ENCODE measurements at regions not wholly inside any gene's neighbourhood (a gene's known extent, or its start where the extent isn't known, plus 50 kb on each side); places are given as distances from the start of the nearest gene placed in this dataset.
A peak's percentile ranks its signal among the peaks of the same experiment; 100 is the strongest.

DNA sequence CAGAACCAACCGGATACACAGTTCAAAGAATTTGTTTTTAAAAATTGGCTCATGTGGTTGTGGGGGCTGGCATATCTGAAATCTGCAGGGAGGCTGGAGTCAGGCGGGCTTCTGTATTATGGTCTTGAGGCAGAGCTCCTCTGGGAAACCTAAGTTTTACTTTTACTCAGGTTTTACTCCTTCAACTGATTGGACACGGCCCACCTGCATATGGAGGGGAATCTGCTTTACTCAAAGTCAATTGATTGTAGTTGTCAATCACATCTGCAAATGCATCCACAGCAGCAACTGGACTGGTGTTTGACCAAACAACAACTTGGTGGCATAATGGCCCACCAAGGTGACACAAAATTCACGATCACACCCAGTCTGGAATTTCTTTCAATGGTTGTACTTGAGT is 103.4 kb downstream of the ERMARD start:
- no peak for DNase-seq (ENCODE audit: low read depth)

DNA sequence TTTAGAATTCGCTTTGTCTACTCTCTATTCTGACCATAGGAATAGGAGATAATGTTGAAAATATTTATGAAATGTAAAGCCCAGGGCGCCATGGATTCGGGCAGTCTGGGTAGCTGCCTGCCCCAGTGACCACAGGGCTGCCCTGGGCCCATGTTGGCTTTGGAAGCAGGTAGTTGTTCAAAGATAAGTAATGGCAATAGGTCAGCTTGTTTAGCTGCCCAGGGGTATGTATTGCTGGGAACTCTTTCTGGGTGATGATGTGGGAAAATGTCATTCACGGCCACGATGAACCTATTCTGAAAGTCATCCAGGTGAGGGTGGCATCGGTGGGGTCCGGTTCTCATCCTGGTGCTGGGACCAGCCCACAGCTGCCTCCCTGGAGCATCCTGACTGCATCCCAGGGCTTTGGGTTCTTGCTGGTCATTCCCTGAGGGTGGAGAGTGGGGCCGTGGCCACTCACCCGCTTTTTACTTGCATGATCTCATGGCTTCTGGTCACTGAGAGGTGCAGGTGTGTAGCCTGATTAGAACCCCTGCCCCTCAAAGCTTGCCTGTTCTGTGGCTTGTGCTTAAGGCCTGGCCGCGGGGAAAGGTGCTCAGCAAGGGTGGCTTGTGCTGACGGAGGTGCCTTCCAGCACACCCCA is 102.8 kb downstream of the ERMARD start:
- no peak for DNase-seq (ENCODE audit: low read depth)

GRCh38 chr6:169853196-169854082 is 102.0 kb downstream of the ERMARD start:
- no peak for DNase-seq (ENCODE audit: low read depth)

GRCh38 chr6:169852504-169853195 is 101.2 kb downstream of the ERMARD start:
- DNase-seq (ENCODE audit: low read depth) = no peak

DNA sequence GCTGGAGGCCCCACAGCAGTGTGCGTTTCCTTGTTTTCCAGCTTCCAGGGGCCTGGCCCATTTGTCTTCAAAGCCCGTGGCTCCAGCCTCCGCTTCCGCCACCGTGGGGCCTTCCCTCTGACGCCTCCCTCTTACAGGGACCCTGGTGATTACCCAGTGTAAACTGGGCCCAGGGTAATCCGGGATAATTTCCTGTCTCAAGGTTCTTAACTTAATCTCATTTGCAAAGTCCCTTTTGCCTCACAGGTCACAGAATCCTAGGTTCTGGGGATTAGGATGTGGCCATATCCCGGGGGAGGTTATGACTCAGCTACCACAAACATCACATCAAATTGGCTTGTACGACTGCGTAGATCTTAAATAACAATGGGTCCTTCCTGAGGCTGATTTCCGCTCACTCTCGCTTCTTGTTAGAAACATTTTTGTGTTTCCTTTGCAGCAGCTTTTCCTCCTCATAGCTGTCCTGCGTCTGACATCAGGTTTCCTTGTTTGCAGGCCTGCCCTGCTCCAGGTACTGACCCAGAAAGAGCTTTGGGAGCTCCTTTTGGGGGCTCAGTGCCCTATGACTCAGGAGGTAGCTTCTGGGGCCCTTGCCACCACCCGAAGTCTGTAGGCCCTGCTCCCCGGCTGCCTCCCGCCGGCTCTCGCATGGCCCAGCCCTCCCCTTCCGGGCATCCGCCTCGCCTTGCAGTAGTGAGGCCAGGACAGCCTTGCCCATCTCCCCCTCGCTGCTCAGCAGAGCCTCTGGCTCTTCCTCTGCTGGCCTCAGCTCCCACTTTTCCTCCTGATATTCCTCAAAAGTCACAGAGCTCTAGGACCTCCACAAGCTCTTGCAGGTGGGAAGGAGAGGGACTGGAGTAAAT is 100.5 kb downstream of the ERMARD start:
- DNase-seq (ENCODE audit: low read depth) = peak; percentile 88

- no peak for DNase-seq (ENCODE audit: low read depth)
Measured at GRCh38 chr6:169850746-169851145, 99.3 kb downstream of the ERMARD start.

DNA sequence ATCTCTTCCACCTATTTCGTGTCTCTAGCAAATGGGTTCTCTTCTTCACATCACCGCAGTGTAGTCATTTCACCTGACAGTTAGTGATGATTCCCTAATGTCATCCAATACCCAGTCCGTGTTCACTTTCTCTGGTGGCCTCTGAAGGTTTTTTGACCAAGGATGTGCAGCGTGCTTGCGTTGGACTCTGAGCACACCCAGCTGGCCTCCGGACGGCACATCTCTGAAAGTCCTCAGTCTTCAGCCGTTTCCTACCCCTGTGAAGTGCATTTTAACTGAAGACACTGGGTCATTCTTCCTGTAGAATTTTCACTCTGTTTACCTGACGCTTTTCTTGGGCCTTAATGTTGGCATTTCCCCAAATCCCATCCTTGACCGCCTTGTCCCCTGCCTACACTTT is 98.7 kb downstream of the ERMARD start:
- no peak for DNase-seq (ENCODE audit: low read depth)

DNA sequence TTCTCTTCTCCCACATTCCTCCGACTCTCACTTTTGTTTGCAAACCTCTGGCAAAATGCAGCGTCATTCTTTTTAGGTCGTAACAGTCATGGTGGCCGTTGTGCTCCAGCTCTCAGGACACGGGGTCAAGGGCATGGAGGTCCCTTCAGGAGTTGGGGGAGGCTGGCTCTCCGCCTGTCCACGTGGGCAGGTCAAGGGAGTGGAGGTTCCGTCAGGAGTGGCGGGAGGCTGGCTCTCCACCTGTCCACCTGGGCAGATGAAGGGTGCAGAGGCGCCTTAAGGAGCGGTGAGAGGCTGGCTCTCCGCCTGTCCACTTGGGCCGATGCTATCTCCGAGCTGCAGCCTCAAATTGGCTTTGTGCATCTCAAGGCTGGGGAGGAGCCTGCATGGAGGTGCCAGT is 98.0 kb downstream of the ERMARD start:
- no peak for DNase-seq (ENCODE audit: low read depth)

DNA sequence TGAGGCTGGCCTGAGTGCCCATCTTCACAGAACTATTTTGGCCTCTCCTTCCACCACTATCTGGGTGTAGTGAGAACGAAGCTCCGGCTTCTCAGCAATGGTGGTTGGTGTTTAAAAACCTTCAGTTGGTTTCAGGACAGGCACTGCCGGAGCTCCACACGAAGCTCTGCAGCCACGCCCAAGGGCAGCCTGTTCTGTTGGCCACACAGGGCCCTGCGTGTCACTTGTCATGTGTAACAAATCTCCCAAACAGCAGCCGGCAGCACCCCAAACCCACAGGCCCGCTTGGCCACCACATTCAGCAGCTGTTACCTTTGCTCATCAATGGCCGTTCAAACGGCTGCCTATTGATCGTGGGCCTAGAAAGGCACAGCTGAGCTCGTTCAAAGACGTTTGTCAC is 97.5 kb downstream of the ERMARD start:
- DNase-seq (ENCODE audit: low read depth) = no peak

- DNase-seq (ENCODE audit: low read depth) = peak; percentile 38
Measured at GRCh38 chr6:169847901-169848311, 96.5 kb downstream of the ERMARD start.

- peak; percentile 21 for DNase-seq (ENCODE audit: low read depth)
Measured at GRCh38 chr6:169847141-169847674, 95.8 kb downstream of the ERMARD start.

DNA sequence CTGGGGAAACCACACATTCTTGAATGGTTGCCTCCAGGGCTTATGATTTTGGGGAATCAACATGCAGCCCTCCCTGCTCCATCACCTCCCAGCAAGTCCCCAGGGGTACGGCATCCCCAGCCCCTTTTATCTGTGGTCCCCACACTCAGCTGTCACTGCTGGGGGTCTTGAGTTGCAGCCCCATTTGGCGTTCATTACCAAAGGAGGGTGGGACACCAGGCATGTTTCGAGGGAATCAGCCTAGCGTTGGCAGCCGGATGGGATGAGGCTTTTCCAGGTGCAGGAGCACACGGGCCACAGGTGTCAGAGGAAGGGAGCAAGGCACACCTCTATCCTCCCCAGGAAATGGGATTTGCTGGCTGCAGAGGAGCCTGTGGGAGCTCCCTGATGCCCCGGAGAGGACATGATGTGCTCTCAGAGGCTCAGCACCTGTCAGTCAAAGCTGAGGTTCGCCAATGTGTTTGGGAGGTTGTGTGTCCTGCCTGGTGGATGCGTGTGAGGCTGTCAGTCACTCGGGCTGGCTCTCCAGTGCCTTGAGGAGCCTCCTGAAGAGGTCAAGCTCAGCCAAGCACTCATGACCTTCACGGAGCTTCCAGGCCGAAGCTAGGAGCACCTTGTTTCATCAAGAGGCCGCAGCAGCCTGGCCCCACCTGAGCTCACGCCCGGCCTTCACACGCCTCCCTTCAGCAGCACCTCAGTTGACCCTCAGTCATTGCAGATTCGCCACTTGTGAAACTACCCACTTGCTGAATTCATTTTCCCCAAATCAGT is 95.0 kb downstream of the ERMARD start:
- no peak for DNase-seq (ENCODE audit: low read depth)

DNA sequence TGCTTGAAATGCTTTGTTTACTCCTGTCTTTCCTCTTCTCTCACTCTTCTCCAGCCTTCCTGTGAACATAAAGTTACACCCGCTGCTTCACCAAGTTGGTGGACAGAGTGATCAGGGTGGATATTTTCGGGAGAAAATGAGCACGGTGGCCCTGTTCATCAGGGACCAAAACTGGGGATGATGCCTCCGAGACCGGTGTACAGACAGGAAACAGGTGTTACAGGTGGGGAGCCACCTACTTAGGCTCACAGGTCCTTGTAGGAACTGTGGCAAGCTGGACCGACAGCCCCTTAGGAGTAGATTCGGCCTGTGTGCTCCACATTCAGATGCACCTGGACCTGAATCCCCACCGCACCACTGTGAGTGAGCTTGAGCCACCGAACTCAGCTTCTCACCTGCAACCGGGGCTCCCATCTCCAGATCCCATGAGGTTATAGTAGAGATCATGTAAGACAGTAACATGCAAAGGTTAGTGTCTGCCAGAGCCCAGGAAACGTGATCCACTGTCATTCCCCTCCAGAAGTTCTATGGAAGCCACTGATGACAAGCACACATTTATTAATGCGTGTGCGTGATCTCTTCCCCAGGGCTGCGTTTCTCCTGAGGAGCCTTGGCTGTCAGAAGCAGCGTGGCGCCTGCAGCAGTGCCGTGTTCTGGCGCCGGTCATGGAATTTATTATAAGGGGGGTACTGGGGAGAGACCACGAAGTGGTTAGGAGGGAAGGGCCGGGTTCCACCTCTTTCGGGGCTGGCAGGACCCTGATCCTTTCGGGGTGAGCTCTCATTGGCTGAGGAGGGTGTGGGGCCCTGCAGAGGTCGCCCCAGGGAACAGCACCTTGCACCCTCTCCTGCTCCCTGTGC is 94.2 kb downstream of the ERMARD start:
- no peak for DNase-seq (ENCODE audit: low read depth)

GRCh38 chr6:169844946-169845345 is 93.5 kb downstream of the ERMARD start:
- DNase-seq (ENCODE audit: low read depth) = no peak

GRCh38 chr6:169843991-169844390 is 92.6 kb downstream of the ERMARD start:
- no peak for DNase-seq (ENCODE audit: low read depth)

DNA sequence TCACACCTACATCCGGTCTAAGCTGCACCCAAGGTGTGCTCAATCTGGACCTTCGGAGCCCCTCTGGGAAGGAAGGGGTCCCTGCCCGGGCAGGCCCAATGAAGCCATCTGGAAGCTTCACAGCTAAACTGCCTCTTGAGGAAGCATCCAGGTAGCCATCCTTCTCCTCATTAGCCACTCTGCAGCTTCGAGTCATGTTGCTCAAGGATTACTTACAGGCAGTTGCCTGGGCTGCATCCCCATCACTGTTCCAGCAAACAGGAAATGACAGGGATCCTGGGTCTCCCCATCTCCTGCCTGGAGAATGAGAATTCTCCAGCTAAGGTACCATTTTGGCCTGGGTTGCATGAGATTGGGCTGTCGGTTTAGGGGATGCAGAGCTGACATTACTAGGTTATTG is 91.7 kb downstream of the ERMARD start:
- DNase-seq (ENCODE audit: low read depth) = no peak

DNA sequence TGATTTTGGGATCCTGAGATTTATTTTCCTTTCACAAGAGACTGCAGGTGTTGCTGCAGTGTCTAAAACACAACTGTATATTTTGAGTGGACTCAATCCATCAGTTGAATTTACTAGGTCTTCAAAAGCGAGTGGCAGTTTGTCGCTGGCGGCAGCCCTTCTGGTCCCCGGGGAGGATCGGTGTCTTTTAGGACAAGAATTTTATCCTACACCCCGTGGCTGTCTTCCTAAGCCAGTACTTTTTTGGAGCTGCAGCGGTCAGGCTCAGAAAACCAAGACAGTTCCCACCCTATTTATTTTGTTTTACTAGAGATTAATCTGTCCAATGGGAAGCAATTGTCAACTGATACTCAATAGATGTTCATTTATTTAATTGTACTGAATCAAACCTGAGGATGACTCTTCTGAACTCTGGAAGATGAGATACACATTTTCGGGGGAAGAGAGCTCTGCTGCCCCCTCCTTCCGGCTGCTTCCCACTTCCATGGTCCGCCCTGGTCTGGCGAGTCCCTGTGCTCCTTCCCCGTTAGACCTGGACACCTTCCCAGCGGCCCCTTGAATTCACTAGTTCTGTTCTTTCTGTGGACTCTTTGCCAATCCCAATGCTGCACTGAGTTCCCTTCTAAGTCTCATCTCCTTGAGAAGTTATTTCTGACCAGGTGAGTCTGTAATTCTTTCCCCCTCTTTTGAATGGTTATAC is 90.6 kb downstream of the ERMARD start:
- DNase-seq (ENCODE audit: low read depth) = no peak

GRCh38 chr6:169841251-169841650 is 89.8 kb downstream of the ERMARD start:
- DNase-seq (ENCODE audit: low read depth) = no peak

Data from HT1080 (cell line).